HG03520 (cell line): ENCODE measurements at regions not wholly inside any gene's neighbourhood (a gene's known extent, or its start where the extent isn't known, plus 50 kb on each side); places are given as distances from the start of the nearest gene placed in this dataset.
"Not testable (repeated sequence)": the region's sequence is repeated elsewhere in the genome, so short reads cannot be mapped to it uniquely, and the experiment has no call there.

Experiments
- ATAC-seq: cut with Tn5 transposase; IDR thresholded peaks from one replicate; pipeline ENCODE4 v1.9.1; 2021; ENCODE audit warnings: mild to moderate bottlenecking, moderate library complexity; ENCODE audit not compliant: unreplicated experiment

GRCh38 chr22:48819232-48819631, 1008.4 kb downstream of the BRD1 start:
- ATAC-seq: no peak

- ATAC-seq: not testable (repeated sequence)
Observed at GRCh38 chr22:48817491-48817890, 1010.2 kb downstream of the BRD1 start.

GRCh38 chr22:48811885-48812284, 1015.8 kb downstream of the BRD1 start:
- ATAC-seq: no peak

GRCh38 chr22:48808038-48808960, 1019.4 kb downstream of the BRD1 start:
- no peak for ATAC-seq

- no peak for ATAC-seq
Observed at GRCh38 chr22:48807155-48807554, 1020.5 kb downstream of the BRD1 start.

GRCh38 chr22:48806227-48806781, 1021.4 kb downstream of the BRD1 start:
- ATAC-seq: no peak

GRCh38 chr22:48805516-48805915, 1022.2 kb downstream of the BRD1 start:
- ATAC-seq: no peak

- no peak for ATAC-seq
Observed at GRCh38 chr22:48804811-48805301, 1022.8 kb downstream of the BRD1 start.

GRCh38 chr22:48803948-48804810, 1023.5 kb downstream of the BRD1 start:
- ATAC-seq: no peak

- ATAC-seq: no peak
Observed at GRCh38 chr22:48803171-48803947, 1024.3 kb downstream of the BRD1 start.

- no peak for ATAC-seq
Observed at GRCh38 chr22:48802576-48802975, 1025.1 kb downstream of the BRD1 start.

GRCh38 chr22:48800886-48801607, 1026.6 kb downstream of the BRD1 start:
- ATAC-seq: no peak

GRCh38 chr22:48800036-48800885, 1027.4 kb downstream of the BRD1 start:
- ATAC-seq: no peak

- no peak for ATAC-seq
Observed at GRCh38 chr22:48799227-48799970, 1028.3 kb downstream of the BRD1 start.

GRCh38 chr22:48798281-48799226, 1029.1 kb downstream of the BRD1 start:
- ATAC-seq: no peak

GRCh38 chr22:48797731-48798130, 1029.9 kb downstream of the BRD1 start:
- ATAC-seq: no peak
